GM21529 (cell line): ENCODE measurements at regions not wholly inside any gene's neighbourhood (a gene's known extent, or its start where the extent isn't known, plus 50 kb on each side); places are given as distances from the start of the nearest gene placed in this dataset.

Experiments
- ATAC-seq: cut with Tn5 transposase; IDR thresholded peaks from one replicate; pipeline ENCODE4 v1.9.1; 2021; ENCODE audit not compliant: unreplicated experiment

DNA sequence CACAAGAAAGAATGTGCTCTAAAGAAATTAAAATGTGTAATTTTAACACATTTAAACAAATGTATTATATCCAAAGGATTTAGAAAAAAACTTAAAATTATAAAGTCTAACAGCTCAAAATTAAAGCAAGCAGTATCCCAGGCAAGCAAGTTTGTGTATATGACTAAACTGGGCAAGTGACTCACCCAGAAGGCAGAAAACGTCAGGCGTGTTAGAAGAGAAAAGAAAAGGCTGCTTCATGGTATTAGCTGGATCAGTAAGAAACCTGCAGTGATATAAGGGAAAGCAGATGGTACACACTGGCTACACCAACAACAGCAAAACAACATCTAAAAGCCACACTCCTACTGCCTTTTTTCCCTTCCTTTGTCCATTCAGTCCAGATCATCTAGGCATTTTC lies 250.6 kb upstream of the NDST3 start:
- no peak for ATAC-seq

DNA sequence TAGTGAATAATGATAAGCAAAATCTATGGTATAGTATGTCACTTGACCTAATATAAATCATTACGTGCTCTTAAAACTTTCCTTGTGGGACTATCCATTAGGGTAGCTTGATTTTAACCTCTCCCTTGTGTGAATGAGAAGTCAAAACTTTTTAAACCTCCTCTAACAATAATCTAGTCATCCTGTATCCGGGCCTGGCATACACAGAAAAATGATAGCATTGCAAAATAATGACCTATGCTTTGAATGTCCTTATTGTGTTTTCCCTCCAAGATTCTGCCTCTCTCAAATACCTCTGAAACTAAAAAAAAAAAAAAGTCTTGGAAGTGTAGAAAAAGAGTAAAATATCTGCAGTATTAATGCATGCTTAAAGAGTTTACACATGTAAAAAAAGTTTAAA lies 250.0 kb upstream of the NDST3 start:
- no peak for ATAC-seq

- no peak for ATAC-seq
These were observed 247.7 kb upstream of the NDST3 start for GRCh38 chr4:117786566-117786965.

DNA sequence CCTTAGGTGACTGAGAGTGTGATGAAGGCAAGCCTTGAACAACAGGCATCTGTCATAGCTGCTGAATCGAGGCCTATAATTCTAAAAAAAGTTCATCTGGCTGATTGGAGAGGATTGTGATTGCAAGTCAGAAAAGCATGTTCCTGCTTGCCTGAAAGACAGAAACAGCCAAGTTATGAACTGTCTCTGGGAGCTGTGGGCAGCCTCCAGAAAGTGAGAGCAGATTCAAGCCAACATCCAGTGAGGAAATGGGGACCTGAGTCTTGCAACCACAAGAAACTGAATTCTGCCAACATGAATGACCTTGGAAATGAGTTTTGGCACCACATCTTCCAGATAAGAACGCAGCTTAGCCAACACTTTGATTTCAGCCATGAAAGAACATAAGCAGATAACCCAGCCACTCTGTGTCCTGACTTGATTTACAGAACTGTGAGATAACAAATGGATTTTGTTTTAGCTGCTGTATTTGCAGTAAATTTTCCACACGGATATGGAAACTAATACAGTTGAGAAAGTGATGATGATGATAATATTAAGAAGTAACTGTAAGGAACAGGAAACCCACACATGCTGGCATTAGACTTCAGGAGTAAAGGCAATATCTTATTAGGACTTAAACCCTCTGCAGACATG lies 240.3 kb upstream of the NDST3 start:
- no peak for ATAC-seq

GRCh38 chr4:117796677-117797076 lies 237.6 kb upstream of the NDST3 start:
- no peak for ATAC-seq

DNA sequence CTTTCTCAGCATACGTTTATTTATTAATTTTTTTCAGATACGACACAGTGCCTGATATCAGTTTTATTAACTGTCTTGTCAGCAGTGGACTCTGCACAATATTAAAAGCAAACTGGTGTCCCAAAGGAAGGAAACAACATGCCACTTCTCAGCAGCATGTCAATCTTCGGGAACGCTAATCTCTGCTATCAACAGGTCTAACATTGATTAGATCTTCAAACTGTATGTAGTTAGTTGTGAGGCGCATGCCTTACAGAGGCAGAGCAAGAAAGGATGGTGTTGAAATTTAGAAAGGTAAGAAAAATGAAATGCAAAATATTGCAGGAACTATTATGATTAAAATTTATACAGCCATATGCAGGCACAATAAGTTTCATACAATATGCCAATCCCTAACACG lies 233.7 kb upstream of the NDST3 start:
- no peak for ATAC-seq

- no peak for ATAC-seq
These were observed 232.5 kb upstream of the NDST3 start for GRCh38 chr4:117801756-117802155.

- ATAC-seq: no peak
These were observed 222.6 kb upstream of the NDST3 start for GRCh38 chr4:117811731-117812130.

GRCh38 chr4:117814277-117815246 lies 219.7 kb upstream of the NDST3 start:
- ATAC-seq: no peak

DNA sequence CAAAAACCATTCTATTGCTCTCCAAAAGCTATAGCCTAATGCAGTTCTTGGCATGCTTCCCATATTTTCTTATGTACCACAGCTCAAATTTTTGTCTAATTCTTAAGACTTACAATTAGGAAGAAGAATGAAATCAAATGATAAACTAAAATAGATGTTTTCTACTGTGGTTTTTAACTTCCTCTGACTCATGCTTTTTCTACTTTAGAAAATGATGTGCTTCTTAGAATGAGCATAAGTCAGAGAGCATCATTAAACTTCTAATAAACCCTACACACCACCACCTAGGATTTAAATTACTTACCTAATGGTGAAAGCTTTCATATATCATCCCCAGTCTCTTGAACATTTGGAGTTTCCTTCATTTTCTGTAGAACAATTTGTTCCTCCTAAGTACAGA lies 217.0 kb upstream of the NDST3 start:
- ATAC-seq: no peak

DNA sequence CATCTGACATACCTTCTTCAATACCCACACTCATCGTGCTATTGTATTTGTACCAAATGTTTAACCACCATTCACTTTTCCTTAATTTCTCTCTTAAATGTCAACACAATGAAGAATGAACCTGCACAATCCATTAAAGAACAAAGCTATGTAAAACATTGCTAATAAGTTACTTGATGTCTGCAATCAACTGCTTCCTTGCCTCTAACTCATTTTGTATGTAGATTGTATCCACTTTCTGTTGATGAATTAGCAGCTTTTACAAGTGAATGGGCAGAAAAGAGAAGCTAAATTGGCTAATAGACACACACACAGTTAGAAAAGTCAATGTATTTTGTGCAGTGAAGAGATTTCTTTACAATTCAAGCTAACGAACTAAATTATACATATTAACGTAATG lies 212.5 kb upstream of the NDST3 start:
- ATAC-seq: no peak

- ATAC-seq: no peak
These were observed 210.9 kb upstream of the NDST3 start for GRCh38 chr4:117823388-117823787.

- no peak for ATAC-seq
These were observed 208.7 kb upstream of the NDST3 start for GRCh38 chr4:117825600-117825999.

- ATAC-seq: no peak
These were observed 203.1 kb upstream of the NDST3 start for GRCh38 chr4:117831060-117831683.

- ATAC-seq: no peak
These were observed 198.7 kb upstream of the NDST3 start for GRCh38 chr4:117835566-117835965.

GRCh38 chr4:117844594-117844993 lies 189.7 kb upstream of the NDST3 start:
- no peak for ATAC-seq

- no peak for ATAC-seq
These were observed 189.0 kb upstream of the NDST3 start for GRCh38 chr4:117845270-117845669.

DNA sequence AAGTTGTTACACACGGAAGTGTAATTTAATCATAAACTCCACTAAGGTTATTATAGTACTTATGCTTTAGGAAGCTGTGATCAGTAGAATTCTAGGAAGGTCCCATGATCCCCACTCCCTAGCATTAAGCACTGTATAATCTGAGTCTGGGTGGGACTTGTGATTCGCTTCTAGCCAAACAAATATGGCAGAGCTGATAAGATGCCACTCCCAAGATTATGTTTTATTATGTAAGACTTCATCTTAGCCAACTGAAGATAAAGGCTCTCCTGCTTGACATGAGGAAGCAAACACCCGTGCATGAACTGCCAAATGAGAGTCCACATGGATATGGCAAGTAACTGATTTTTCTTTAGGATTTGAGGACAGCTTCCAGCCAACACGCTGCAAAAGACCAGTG lies 186.4 kb upstream of the NDST3 start:
- ATAC-seq: no peak

DNA sequence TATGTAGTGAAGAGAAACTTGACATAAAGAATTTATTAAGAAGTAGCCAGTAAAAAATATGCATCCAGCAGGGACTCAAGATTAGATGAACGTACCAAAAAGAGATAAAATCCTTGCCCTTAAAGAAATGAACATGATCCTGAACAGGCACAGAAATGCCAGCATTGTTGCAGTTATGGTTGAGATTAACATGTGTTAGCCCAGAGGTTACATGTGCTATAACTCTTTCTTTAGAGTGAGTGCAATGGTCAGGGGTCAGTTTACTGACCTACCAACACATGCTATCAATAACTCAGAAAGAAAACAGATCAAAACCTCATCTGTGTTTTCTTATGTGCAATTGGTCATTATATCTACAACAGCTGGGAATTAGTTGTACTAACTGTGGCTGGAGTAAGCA lies 166.1 kb upstream of the NDST3 start:
- no peak for ATAC-seq

DNA sequence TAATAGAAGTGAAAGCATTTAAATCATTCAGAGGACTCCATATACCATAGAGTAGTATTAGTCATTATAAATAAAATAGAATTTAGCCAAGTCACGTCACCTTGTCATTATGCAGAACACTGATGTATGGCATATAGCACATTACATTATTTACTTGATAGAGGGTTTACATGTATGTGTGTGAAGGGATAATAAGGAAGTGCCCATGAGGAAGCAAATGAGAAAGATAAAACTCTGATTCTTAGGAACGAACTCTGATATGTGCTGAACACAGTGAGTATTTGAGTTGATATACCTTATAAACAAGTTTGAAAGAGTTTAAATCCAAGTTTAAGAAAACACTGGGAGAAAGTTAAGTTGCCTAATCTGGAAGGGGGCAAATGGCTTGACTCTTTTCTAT lies 160.5 kb upstream of the NDST3 start:
- no peak for ATAC-seq

GRCh38 chr4:117874216-117874615 lies 160.1 kb upstream of the NDST3 start:
- no peak for ATAC-seq

DNA sequence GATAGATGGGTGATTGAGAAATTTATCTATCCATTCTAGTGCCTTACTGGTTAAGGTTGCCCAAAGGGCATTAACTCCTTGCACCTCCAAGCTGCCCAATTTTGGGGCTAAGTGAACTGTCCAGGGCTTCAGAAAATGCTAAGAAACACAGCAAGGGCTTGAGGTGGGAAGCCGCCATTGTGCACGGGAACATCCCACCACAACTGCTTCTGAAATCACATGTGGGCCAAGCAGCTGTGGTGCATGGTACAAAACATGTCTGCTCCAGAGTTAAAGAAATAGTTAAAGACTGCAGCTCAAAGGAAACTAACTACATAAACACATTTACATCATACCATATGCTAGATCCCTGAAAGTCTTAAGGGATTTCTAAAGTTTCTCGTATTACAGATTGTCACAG lies 144.3 kb upstream of the NDST3 start:
- ATAC-seq: no peak
